ENCODE measurements at regions not wholly inside any gene's neighbourhood (a gene's known extent, or its start where the extent isn't known, plus 50 kb on each side); places are given as distances from the start of the nearest gene placed in this dataset.

DNA sequence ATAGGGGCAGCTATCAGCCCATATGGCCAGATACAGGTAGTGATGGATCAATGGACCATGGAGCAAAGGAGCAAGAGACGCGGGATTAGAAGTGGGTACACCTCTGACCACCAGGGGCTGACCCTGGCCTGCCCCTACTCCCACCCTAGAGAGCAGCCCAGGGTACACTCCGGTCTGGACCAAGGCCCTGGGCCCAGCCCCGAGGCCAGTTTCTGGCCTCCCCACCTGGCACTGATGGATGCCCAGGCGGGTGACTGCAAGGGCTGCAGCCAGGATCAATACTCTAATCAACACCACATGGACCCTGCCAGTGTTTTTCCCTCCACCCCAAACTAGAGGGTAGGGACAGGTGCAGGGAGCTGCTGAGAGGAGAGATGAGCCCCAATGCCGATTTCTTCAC lies 74.1 kb upstream of the NECTIN1 start:
- no peak for TF ChIP-seq EZH2 (IDR thresholded peaks at IDR 0.05; ENCODE audit: borderline replicate concordance, low read length)
- TF ChIP-seq, protein P1, sequence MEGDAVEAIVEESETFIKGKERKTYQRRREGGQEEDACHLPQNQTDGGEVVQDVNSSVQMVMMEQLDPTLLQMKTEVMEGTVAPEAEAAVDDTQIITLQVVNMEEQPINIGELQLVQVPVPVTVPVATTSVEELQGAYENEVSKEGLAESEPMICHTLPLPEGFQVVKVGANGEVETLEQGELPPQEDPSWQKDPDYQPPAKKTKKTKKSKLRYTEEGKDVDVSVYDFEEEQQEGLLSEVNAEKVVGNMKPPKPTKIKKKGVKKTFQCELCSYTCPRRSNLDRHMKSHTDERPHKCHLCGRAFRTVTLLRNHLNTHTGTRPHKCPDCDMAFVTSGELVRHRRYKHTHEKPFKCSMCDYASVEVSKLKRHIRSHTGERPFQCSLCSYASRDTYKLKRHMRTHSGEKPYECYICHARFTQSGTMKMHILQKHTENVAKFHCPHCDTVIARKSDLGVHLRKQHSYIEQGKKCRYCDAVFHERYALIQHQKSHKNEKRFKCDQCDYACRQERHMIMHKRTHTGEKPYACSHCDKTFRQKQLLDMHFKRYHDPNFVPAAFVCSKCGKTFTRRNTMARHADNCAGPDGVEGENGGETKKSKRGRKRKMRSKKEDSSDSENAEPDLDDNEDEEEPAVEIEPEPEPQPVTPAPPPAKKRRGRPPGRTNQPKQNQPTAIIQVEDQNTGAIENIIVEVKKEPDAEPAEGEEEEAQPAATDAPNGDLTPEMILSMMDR (IDR thresholded peaks at IDR 0.05; ENCODE audit: low read length) = no peak

All from OCI-LY1 (cell line).